ENCODE measurements at regions not wholly inside any gene's neighbourhood (a gene's known extent, or its start where the extent isn't known, plus 50 kb on each side); places are given as distances from the start of the nearest gene placed in this dataset.

GRCh38 chr9:107079589-107079988 is 203.5 kb upstream of the RAD23B start (continued):
- TF ChIP-seq POU5F1 (IDR thresholded peaks at IDR 0.05; ENCODE audit: low read depth, low read length): no peak

- Histone ChIP-seq H3K27ac (ENCODE audit: low read depth, low read length) (no peak overlapping the region), H3K79me2 (ENCODE audit: control insufficient read depth in 1 of 2, insufficient read depth in 2 of 2, low read length in 2 of 2) (no peaks in the 10 kb centered on the region), H3K56ac (replicated peaks; ENCODE audit: insufficient read length, low read depth, low read length) (no peak overlapping the region), H3K4me3 (ENCODE audit: extremely low read depth in 1 of 4, insufficient read depth in 2 of 4, low read depth in 3 of 4, low read length in 4 of 4) (no peak overlapping the region), H3K18ac (ENCODE audit: extremely low read depth, low read length) (no peak overlapping the region), H2BK12ac (ENCODE audit: low read depth, low read length) (no peak overlapping the region), H4K5ac (ENCODE audit: insufficient read length, low read depth, low read length) (no peak overlapping the region), H3K23me2 (ENCODE audit: low read depth, low read length) (no peaks in the 10 kb centered on the region), H3K36me3 (ENCODE audit: control insufficient read depth in 2 of 4, insufficient read depth in 4 of 4, low read length in 3 of 4) (no peaks in the 10 kb centered on the region), H2AK5ac (ENCODE audit: low read depth, low read length) (no peak overlapping the region), H4K91ac (replicated peaks; ENCODE audit: insufficient read length, low read length) (no peak overlapping the region), H3K9ac (replicated peaks in 1 of 4; ENCODE audit: extremely low read depth in 1 of 4, low read depth in 3 of 4, low read length in 3 of 4) (no peak overlapping the region), H2BK5ac (ENCODE audit: low read depth, low read length) (no peak overlapping the region), H3K9me3 (ENCODE audit: insufficient read depth in 2 of 2, low read depth in 1 of 2, low read length in 1 of 2) (no peaks in the 10 kb centered on the region), H4K8ac (ENCODE audit: extremely low read depth, insufficient read depth, low read length) (no peak overlapping the region), H2BK120ac (replicated peaks; ENCODE audit: low read depth, low read length) (no peak overlapping the region), H3K4me1 (replicated peaks in 1 of 4; ENCODE audit: control insufficient read depth in 3 of 4, insufficient read depth in 4 of 4, low read length in 3 of 4) (no peaks in the 10 kb centered on the region), H3K27me3 (replicated peaks in 1 of 4; ENCODE audit: control insufficient read depth in 3 of 4, extremely low read depth in 1 of 4, insufficient read depth in 3 of 4, low read length in 3 of 4) (no peaks in the 10 kb centered on the region), H3K23ac (ENCODE audit: insufficient read length) (no peak overlapping the region), H2AFZ (ENCODE audit: low read length) (0 out of 2 replicates have a peak overlapping the region, but pooled peaks have one; percentile 82), H3K14ac (ENCODE audit: insufficient read length) (no peak overlapping the region), H2BK15ac (ENCODE audit: low read length) (no peak overlapping the region), H3K79me1 (ENCODE audit: low read depth, low read length) (no peaks in the 10 kb centered on the region), H4K20me1 (replicated peaks in 1 of 2; ENCODE audit: control insufficient read depth in 1 of 2, insufficient read depth in 2 of 2, low read length in 2 of 2) (no peaks in the 10 kb centered on the region), H2BK20ac (ENCODE audit: low read length) (no peak overlapping the region), H3K4ac (replicated peaks; ENCODE audit: insufficient read length, low read depth, low read length) (no peak overlapping the region), H3K4me2 (ENCODE audit: insufficient read depth in 1 of 2, low read depth in 2 of 2, low read length in 2 of 2) (no peak overlapping the region)
- DNase-seq (ENCODE audit: low read depth in 1 of 2, low spot score in 2 of 2): no peak
- TF ChIP-seq POLR2AphosphoS5 (IDR thresholded peaks at IDR 0.05; ENCODE audit: low read depth, low read length): no peak
- no peak for TF ChIP-seq RAD21 (IDR thresholded peaks at IDR 0.05 in 1 of 2, conservative IDR thresholded peaks at IDR 0.05 in 1 of 2; ENCODE audit: low read depth in 2 of 2, low read length in 2 of 2)
- no peak for TF ChIP-seq ASH2L (IDR thresholded peaks at IDR 0.05; ENCODE audit: low read length)
- TF ChIP-seq POU5F1 (IDR thresholded peaks at IDR 0.05; ENCODE audit: low read depth, low read length): no peak
- no peak for TF ChIP-seq SP1 (IDR thresholded peaks at IDR 0.05; ENCODE audit: low read depth, low read length)
- TF ChIP-seq SP4 (IDR thresholded peaks at IDR 0.05; ENCODE audit: low read length): no peak
- no peak for TF ChIP-seq PHF8 (conservative IDR thresholded peaks at IDR 0.05; ENCODE audit: low read depth, low read length)
- TF ChIP-seq MAX (IDR thresholded peaks at IDR 0.05): no peak
- no peak for TF ChIP-seq GTF2F1 (IDR thresholded peaks at IDR 0.05; ENCODE audit: borderline replicate concordance, low read depth, low read length)
- no peak for TF ChIP-seq CHD1 (IDR thresholded peaks at IDR 0.05; ENCODE audit: low read depth, low read length)
- no peak for TF ChIP-seq RBBP5 (IDR thresholded peaks at IDR 0.05; ENCODE audit: borderline replicate concordance, low read depth, low read length)
- no peak for TF ChIP-seq RFX5 (IDR thresholded peaks at IDR 0.05; ENCODE audit: borderline replicate concordance, low read depth, low read length)
- no peak for FAIRE-seq
- 91% methylated on average over 3 of the region's 3 CpGs; no CpG with 5 or more reads in 1 of the 2 experiments for WGBS, 2 experiments (ENCODE audit: extremely low coverage in 1 of 2, insufficient coverage in 1 of 2, insufficient read length in 1 of 2, insufficient replicate concordance in 2 of 2, low coverage in 1 of 2, low lambda C conversion rate in 2 of 2, missing lambda C conversion rate in 1 of 2)
- ChIA-PET CTCF (ENCODE audit: partially characterized antibody) (interaction anchor here (0.9 kb wide), 1 partner anchor 56 kb away, joined by 3 read pairs; no protein-coding TSS in a partner anchor), POLR2A (ENCODE audit: partially characterized antibody) (no interaction called here)
Measured at GRCh38 chr9:107080130-107080529, 202.9 kb upstream of the RAD23B start.
